Forelimb muscle (tissue), 1 donor: ENCODE measurements at regions not wholly inside any gene's neighbourhood (a gene's known extent, or its start where the extent isn't known, plus 50 kb on each side); places are given as distances from the start of the nearest gene placed in this dataset.
"Not testable (repeated sequence)": the region's sequence is repeated elsewhere in the genome, so short reads cannot be mapped to it uniquely, and the experiment has no call there.

Experiments used
- DNase-seq: peaks from one replicate; pipeline ENCODE4 v3.0.0-alpha.2; 2013; ENCODE audit warnings: low read depth

DNA sequence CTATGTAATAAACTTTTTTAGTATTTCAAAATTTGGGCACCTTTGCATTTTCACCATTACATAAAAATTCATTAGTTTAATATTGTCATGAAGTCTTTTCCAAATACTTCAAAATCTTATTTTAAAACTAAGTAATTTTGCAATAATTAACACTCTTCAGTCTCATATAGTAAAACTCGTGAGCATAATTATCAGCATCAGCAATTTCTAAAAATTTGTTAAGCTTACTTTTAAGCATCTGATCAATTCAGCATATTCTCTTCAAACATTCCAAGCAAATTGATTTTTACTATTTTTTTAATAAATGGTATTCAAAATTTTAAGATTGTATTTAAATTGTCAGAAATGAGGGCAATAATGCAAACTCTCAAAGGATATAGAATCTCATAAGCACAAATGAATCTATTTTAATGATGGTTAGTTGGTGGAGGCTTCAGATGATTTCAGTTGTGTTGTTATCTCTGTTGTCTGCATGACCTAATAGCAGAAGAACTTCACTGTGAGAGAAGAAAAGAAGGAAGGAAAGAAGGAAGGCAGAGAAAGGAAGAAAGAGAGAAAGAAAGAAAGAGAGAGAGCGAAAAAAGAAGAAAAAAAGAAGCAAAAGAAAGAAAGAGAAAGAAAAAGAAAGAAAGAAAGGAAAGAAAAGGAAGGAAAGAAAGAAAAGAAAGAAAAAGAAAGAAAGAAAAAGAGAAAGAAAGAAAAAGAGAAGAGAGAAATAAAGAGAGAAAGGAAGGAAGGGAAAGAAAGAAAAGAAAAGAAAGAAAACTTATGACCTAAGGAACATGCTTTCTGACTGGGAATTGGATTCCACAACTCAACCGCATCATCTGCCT is 860.5 kb downstream of the NCAM2 start:
- DNase-seq, result no peak

DNA sequence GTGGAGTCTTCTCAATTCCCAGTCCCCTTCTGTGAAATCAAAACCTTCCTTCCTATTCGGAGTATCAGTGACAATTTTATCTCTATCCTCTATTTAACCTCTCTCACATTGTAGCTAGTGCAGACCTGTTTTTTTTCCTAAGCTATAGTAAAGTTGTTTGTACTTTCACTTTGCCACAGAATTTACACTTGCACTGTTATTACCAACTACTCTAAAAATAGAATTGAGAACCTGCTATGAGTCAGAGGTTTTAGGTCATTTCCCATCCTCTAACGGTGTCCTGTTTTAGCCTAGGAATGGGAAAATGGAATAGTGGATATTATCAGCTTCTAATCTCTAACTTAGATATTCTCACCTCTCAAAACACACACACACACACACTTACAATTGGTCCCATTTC is 862.7 kb downstream of the NCAM2 start:
- no peak for DNase-seq

DNA sequence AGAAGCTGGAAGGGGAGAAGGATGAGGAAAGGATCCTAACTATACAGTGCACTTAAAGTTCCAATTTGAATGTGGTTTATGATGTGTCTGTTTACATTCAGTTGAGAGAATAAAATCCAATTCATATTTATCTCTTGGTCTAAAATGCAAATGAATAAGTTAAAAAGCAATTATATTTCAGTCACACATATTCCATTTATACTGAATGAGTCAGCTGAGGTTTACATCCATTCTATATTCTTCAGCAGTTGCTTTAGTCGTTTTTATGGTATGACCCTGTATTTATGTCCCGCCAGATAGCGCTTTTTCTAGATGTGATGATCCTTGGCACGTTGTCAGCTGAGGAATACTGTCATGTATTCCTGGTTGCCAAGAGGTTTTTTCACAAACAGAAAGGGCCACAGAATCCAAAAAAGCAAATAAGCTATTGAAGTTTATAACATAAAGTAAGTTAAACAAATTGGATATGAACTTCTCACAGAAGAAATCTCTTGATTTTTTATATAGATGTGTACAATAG is 866.2 kb downstream of the NCAM2 start:
- peak; percentile 5 for DNase-seq

DNA sequence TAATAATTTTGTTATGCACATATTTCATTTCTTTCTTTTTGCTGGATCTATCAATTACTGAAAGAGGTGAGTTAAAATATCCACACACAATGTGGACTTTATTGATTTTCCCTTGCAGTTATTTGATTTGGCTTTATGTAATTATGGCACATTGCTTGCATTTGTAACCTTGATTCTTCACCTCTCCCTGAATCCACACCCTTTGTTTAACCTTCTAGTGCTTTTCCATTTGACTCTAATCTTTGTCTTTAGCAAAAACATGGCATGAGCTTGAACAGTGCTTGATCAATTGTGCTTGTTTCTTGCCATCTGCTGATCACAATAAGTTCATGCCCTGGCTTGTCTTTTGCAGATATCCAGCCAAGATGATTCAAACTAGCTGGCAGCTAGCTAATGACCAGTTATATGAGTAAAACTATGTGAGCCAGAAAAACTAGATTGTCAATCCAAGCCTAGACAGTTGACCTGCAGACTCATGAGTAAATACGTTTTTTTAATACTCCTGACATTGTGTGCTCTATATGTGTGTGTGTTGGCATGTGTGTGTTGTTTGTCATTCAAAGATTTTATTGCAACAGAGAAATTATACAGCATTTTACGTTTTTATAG is 899.2 kb downstream of the NCAM2 start:
- DNase-seq, result no peak

DNA sequence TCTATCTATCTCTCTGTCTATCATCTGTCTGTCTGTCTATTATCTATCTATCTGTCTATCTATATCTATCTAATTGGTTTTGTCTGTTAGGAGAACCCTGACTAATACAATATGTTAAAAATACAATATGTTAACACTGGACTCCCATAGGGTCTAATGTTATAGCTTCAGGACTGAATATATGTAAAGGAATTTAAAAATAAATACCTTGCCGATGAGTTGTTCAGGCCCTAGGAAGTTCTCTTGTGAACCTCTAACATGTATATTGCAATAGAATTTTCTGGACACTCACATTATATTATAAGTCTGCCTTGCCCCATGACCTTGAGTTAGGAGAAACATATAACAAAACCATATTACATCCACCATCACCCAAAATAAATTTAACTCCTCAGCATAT is 900.6 kb downstream of the NCAM2 start:
- no peak for DNase-seq

DNA sequence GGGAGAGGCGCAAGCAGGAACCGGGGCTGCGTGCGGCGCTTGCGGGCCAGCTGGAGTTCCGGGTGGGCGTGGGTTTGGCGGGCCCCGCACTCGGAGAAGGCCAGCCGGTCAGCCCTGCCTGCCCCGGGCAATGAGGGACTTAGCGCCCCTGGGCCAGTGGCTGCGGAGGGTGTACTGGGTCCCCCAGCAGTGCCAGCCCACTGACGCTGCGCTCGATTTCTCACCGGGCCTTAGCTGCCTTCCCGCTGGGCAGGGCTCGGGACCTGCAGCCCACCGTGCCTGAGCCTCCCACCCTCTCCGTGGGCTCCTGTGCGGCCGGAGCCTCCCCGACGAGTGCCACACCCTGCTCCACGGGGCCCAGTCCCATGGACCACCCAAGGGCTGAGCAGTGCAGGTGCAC is 904.2 kb downstream of the NCAM2 start:
- DNase-seq, result not testable (repeated sequence)

DNA sequence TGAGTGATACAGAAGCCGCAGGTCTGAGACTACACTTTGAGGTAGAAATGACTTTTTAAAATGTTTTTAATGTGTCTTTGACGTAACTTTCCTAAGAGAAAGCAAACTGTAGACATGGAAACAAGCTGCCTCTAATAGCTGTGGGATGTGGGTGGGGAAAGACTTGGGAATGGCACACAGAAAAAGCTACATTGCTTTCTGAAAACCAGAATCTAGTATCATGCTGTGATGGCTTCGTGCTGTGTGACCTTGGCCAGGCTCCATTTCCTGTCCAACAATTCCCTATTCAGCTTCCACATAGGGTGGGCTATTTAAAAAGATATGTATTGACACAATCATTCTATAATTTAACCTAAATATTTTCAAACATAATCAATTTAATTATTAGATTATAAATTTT is 909.1 kb downstream of the NCAM2 start:
- no peak for DNase-seq

DNA sequence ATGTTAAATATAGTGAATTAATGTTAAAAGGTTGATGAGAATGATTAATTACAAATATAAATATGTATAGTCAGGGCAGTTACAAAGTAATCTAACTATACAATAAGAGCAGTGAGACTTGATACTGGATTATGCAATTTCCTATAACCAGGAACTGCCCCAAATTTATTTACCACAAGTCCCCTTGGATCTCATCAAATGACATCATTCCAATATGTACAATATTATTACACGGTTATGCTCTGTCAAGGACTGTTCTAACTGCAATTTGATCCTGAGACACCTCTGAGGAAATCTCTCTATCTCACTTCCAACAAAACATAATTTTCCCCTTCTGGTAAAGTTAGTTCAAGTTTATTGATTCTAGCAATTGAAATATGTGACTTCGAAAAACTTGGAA is 917.6 kb downstream of the NCAM2 start:
- peak; percentile 22 for DNase-seq

DNA sequence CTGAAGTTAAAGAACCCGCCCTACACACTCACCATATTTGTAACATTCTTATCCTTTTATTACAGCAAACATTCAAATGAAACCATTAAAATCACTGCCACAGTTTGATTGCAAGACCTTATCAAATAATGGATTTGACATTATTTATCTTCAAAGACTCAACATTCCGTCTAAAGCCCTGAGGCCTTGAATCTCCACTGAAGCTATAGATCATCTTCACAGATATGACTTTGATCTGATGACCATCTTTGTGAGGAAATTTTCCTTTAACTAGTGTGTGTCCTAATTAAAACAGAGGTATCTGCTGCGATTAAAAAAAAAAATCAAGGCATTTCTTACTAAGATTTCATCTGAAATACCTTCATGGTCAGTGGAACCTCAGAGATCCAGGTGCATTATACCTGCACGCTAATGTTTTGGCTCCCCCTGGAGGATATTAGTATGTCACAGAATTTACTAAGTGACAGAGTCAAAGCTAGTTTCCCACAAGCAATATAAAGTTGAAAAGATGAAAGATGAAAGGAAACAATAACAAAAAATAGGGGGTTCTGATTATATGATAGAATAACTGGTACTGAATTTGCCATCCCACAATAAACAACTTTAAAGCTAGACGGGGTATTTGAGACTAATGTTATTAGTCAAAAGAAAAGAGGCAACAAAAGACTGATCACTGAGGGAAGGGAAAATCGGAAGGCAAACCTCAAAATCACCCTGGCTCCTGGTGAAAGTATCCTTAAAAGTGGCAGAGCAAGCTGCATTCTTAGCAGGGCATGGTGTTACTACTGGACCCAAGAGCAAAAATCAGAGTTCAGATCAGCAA is 923.4 kb downstream of the NCAM2 start:
- DNase-seq, result no peak

DNA sequence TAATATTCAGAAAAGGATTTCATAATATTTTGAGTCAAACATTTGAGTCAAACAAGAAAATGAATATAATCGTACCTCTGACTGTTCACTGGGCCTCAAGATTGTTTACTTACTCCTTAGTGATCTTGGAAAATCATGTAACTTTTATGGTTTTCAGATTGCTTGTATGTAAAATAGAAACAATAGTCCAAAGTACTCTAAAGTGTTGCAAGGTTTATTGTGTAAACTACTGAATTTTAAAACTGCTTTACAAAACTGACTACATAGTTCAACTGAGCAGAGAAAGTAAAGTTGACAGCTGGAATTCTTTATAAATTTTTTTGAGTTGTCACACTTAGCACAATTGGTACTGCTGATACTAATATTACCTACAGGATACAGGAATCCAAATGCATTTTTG is 931.0 kb downstream of the NCAM2 start:
- DNase-seq, result no peak

DNA sequence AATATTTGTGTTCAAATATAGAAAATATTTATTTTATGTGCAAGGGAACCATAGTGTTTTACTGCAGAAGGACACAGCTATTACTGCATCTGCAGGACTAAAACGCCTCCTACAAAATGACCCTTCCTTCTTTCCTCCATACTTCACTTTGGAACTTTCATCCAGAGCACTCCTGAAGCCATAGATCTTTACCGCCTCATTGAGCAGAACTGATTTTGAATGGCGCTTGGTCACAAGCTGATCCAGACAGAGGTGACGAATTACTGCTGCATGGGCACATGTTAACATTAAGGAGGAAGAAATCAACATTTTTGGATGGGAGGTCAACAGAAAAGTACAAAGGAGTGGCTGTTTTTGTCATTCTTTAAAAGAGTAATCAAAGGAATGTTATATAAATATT is 931.6 kb downstream of the NCAM2 start:
- DNase-seq, result no peak

DNA sequence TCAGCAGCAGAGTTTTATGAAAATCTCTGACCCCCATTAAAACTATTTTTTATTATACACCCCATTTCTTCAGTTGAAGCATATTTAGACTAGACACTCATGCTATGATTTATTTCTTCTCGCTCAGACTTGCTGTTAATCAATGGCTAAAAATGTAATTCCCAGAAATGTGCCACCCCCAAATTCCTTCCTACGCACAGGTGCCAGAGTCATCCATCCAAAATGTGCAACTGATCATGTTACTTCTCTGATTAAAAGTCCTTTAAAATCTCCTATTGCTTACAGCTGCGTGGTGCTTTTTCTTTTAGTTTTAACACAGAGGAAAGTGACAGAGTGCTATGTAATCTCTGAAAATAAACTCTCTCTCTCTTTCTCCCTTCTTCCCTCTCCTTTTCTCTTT is 954.4 kb downstream of the NCAM2 start:
- no peak for DNase-seq

DNA sequence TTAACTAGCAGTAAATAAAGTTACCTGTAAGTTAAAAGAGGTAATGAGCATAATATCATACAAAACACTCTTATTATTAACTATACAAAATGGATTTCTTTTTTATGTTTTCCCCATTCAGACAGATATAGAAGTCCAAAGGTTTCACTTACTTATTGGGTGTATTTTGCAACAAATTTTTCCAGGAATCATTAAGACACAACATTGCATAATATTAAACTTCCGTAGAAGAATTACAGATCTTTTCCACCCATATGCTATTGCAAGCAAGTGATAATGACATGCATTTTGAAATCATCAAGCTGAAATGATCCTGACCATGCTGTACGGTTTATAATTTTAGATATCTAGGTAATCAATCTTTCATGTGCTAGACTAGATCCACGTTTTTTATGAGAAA is 957.0 kb downstream of the NCAM2 start:
- DNase-seq, result no peak

DNA sequence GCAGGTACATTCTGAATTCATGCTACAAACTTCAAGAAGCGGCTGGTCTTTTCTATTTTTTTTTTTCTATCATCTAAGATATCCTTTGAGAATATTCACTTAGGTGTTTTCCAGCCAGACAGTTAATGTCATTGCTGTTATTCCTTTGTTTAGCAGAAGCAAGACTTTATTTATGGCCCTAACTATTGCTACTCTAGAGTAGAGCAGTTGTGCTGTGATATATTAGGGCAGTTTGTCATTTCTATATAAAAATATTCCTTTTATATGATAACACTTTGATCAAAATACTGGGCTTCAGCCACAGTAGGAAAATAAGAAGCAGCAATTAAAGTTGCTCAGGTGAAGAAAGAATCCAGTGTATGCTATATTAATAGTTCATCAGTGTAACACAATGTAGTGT is 959.3 kb downstream of the NCAM2 start:
- no peak for DNase-seq

DNA sequence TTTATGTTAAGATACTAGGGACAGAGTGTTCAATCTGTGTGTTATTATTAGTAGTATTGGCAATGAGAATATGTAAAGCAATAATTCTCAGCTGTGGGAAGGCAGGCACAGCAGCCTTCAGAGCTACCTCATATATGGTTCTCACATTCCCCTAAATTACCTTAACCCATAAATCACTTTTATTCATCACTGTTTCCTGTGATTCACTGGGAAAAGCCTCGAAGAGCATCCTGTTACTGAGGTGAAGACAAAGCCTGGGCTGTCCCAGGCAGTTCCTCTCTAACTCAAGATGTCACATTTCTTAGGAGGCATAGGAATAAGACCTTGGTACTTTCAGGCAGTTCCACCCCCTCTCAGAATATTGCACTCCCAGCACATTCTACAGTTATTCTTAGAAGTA is 965.7 kb downstream of the NCAM2 start:
- no peak for DNase-seq

DNA sequence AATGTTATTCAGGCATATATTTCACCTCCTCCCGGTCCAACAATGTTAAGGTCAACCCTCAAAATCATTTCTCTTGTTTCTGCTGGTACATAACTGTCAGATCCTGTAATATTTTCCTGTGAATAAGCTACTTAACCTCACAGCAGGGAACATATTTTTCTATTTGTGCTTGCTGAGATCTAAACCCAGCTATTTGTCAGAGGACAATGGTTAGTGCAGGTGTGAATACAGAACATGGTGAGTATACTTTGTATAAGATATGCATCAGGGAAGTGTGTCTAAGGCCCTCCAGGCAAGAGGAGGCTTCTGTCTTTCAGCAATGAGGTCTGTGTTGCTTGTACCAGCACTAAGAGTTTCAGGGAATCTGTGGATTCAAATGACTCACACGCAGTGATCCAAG is 970.6 kb downstream of the NCAM2 start:
- no peak for DNase-seq

DNA sequence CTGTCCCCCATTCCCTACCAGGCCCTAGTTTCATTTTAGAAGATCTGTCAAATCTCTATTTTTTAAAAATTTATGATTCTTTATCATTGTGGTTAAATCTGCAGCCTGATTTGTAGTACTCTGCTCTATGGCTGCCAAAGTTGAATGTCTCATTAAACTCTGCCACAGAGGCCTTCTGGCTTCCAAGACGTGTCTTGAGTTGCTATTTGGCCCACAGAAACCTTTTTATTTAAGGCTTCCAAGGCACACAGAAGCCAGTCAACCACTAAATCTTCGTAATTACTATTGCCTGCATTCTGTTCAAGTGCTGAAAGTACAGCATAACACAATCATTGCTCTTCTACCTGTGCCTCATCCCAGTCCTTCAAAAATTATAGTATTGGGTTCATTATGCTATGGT is 971.0 kb downstream of the NCAM2 start:
- no peak for DNase-seq

DNA sequence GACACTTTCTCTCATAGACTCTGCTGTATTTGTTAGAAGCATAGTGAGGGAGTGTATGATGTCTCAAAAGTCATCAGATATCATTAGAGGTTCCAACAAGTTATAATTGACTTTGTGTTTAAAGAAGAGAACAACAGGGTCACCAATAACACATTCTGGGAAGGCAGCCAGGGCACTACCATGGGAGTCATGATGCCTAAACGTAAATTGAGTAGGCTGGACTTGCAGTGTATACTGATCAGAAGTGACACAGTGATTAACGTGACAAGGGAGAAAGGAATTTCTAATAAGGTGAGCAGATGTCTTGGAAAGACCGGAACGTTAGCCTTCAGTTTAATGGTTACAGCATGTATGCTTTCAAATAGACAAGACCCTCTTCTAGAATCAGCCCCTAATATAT is 973.2 kb downstream of the NCAM2 start:
- no peak for DNase-seq

DNA sequence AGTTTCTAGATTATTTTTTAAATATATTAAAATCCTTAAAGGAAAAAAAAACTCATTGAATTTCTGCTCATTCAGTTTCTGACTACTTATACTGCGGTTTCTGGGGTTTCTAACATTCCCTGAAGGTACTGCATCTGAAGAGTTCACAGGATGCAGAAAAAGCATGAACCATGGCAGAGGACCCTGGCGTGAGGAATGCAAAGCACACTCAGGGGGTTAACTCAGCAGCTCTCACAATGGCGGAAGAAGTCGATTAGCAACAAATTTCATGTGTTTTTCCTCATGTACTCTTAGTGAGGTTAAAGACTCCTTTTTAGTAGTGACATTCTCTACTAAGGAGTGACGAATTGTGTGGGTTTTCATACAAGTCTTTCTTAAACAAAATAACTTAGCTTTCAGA is 975.6 kb downstream of the NCAM2 start:
- no peak for DNase-seq

DNA sequence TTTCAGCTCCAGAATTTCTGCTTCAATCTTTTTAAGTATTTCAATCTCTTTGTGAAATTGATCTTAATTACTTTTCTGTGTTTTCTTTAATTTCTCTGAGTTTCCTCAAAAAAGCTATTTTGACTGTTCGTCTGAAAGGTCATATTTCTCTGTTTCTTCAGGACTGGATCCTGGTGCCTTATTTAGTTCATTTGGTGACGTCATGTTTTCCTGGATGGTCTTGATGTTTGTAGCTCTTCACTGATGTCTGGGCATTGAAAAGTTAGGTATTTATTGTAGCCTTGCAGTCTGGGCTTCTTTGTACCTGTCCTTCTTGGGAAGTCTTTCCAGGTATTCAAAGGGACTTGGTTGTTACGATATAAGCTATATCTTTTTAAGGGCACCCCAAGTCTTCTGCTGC is 998.7 kb downstream of the NCAM2 start:
- no peak for DNase-seq

DNA sequence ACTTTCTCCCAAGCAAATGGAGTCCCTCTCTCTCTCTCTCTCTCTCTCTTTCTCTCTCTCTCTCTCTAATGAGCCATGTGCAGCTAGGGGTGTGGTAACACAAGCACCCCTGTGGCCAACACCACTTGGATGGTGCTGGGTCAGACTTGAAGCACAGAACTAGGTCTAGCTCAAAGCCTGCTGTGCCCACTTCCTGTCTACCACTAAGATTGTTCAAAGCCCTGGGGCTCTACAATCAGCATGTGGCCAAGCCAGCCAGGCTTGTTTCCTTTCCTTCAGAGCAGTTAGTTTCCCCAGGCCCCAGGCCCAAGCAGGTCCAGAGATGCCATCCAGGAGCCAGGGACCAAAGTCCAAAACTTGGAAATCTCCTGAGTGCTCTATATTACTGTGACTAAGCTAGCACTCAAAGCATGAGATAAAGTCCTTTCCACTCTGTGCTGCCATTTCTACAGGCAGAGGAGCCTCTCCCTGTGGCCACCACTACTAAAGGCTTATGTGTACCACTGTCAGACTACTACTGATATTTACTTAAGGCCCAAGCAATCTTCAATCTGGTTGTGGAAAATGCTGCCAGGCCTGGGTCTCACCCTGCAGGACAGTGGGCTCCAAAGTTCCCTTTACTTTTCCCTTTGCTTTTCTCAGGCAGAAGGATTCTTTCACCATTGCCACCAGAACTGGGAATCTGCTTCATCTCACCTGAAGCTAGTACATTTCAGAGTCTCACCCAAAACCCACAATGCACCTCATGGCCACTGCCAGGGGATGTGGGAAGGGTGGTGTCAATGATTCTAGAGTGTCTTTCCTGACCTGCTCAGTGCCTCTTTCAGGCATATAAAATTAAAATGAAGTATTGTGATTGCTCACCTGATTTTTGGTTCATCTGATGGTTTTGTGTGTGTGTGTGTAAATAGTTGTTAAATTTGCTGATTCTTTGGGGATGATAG is 999.5 kb downstream of the NCAM2 start:
- no peak for DNase-seq
